ENCODE measurements at regions not wholly inside any gene's neighbourhood (a gene's known extent, or its start where the extent isn't known, plus 50 kb on each side); places are given as distances from the start of the nearest gene placed in this dataset.
"Not testable (repeated sequence)": the region's sequence is repeated elsewhere in the genome, so short reads cannot be mapped to it uniquely, and the experiment has no call there.

GRCh38 chr2:117383997-117384396 lies 430.5 kb upstream of the DDX18 start:
- H3F3A ChIP-seq (replicated peaks; ENCODE audit: low read depth); H3K4me2 ChIP-seq; H3K27me3 ChIP-seq (ENCODE audit: insufficient read depth); H3K36me3 ChIP-seq (ENCODE audit: insufficient read depth); DNase-seq (ENCODE audit: low spot score); H3K36me3 Mint-ChIP-seq (ENCODE audit: low read depth); H3K4me1 Mint-ChIP-seq; H3K4me3 Mint-ChIP-seq; ATAC-seq; H3K4me1 ChIP-seq (ENCODE audit: insufficient read depth); H3K9me3 Mint-ChIP-seq; H3K27ac ChIP-seq (ENCODE audit: low read depth); H4K20me1 ChIP-seq (replicated peaks; ENCODE audit: insufficient read depth); H3K4me3 ChIP-seq; H3K9me2 ChIP-seq (ENCODE audit: insufficient read depth); H3K27ac Mint-ChIP-seq; H2AFZ ChIP-seq; H3K79me2 ChIP-seq (replicated peaks; ENCODE audit: insufficient read depth); H3K27me3 Mint-ChIP-seq (ENCODE audit: insufficient read depth, low read depth, poor library complexity): not testable (repeated sequence)

DNA sequence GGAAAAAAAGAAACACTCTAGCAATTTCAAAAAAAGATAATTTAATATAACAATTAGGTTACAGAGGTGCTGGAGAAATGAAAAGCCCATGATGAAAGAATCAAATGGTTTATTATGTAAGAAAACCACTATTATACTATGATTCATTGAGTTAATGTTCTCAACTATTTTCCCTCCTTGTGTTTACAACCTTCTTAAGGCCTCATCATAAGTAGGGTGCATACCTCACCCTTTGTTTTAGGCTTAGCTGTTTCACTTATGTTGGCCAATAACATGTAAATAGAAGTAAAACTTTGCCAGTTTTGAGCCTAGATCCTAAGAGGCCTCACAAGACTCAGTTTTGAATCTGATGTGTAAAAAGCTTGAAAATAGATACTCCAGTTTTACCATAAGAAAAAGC lies 418.3 kb upstream of the DDX18 start:
- Histone ChIP-seq H3K9me2 (ENCODE audit: insufficient read depth) (peaks cover 9% of the 10 kb centered on the region), H3K27ac (ENCODE audit: low read depth) (no peak overlapping the region), H3K4me1 (ENCODE audit: insufficient read depth) (no peaks in the 10 kb centered on the region), H3K79me2 (replicated peaks; ENCODE audit: insufficient read depth) (no peaks in the 10 kb centered on the region), H3K27me3 (ENCODE audit: insufficient read depth) (no peaks in the 10 kb centered on the region), H3K36me3 (ENCODE audit: insufficient read depth) (no peaks in the 10 kb centered on the region), H3K4me3 (no peak overlapping the region), H2AFZ (no peak overlapping the region), H4K20me1 (replicated peaks; ENCODE audit: insufficient read depth) (no peaks in the 10 kb centered on the region), H3K4me2 (no peak overlapping the region), H3F3A (replicated peaks; ENCODE audit: low read depth) (no peaks in the 10 kb centered on the region)
- ATAC-seq (no peak), DNase-seq (ENCODE audit: low spot score) (no peak)
- Mint-ChIP-seq H3K9me3 (no peaks in the 10 kb centered on the region), H3K27ac (no peak overlapping the region), H3K27me3 (ENCODE audit: insufficient read depth, low read depth, poor library complexity) (no peaks in the 10 kb centered on the region), H3K4me1 (peaks cover 5% of the 10 kb centered on the region; the same call in 2 of the 3 replicates), H3K4me3 (no peak overlapping the region), H3K36me3 (ENCODE audit: low read depth) (no peaks in the 10 kb centered on the region)
- TF ChIP-seq EZH2 (IDR thresholded peaks at IDR 0.05; ENCODE audit: low read depth, unreplicated experiment) (no peak), CREB1 (CRISPR knock-in tag; IDR thresholded peaks at IDR 0.05; ENCODE audit: low read depth) (no peak), ZNF114 (CRISPR knock-in tag; IDR thresholded peaks at IDR 0.05) (no peak), NANOG (IDR thresholded peaks at IDR 0.05; ENCODE audit: borderline replicate concordance) (no peak), ZNF331 (CRISPR knock-in tag; IDR thresholded peaks at IDR 0.05; ENCODE audit: low read depth) (no peak), JUNB (IDR thresholded peaks at IDR 0.05; ENCODE audit: unreplicated experiment) (no peak), CTCF (conservative IDR thresholded peaks at IDR 0.05; ENCODE audit: low read depth in 2 of 2) (no peak), STAT1 (IDR thresholded peaks at IDR 0.05; ENCODE audit: unreplicated experiment) (no peak), EZH2phosphoT487 (IDR thresholded peaks at IDR 0.05; ENCODE audit: unreplicated experiment) (no peak), ETS1 (IDR thresholded peaks at IDR 0.05) (no peak)
- TF ChIP-seq, protein P1, sequence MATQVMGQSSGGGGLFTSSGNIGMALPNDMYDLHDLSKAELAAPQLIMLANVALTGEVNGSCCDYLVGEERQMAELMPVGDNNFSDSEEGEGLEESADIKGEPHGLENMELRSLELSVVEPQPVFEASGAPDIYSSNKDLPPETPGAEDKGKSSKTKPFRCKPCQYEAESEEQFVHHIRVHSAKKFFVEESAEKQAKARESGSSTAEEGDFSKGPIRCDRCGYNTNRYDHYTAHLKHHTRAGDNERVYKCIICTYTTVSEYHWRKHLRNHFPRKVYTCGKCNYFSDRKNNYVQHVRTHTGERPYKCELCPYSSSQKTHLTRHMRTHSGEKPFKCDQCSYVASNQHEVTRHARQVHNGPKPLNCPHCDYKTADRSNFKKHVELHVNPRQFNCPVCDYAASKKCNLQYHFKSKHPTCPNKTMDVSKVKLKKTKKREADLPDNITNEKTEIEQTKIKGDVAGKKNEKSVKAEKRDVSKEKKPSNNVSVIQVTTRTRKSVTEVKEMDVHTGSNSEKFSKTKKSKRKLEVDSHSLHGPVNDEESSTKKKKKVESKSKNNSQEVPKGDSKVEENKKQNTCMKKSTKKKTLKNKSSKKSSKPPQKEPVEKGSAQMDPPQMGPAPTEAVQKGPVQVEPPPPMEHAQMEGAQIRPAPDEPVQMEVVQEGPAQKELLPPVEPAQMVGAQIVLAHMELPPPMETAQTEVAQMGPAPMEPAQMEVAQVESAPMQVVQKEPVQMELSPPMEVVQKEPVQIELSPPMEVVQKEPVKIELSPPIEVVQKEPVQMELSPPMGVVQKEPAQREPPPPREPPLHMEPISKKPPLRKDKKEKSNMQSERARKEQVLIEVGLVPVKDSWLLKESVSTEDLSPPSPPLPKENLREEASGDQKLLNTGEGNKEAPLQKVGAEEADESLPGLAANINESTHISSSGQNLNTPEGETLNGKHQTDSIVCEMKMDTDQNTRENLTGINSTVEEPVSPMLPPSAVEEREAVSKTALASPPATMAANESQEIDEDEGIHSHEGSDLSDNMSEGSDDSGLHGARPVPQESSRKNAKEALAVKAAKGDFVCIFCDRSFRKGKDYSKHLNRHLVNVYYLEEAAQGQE (IDR thresholded peaks at IDR 0.05; ENCODE audit: unreplicated experiment): no peak
